Adrenal gland (tissue), 9 donors: ENCODE measurements at regions not wholly inside any gene's neighbourhood (a gene's known extent, or its start where the extent isn't known, plus 50 kb on each side); places are given as distances from the start of the nearest gene placed in this dataset.

Source experiments
- DNase-seq, 7 donors: peaks; one replicate each; pipeline ENCODE4 v3.0.0-alpha.2; 2019 to 2020
- H3K27ac ChIP-seq, 5 donors: fragments of 200-600 bp; sonication (generic) in 4 of 5; 1 replicate in 3 of 5; 2 replicates in 2 of 5; pipeline versions ENCODE4 v1.5.1 to v1.8.0; 2016 to 2020; ENCODE audit warnings: mild to moderate bottlenecking in 1 of 5
- H3K27me3 ChIP-seq: fragments of 200-600 bp; 2 replicates; pipeline ENCODE4 v1.8.0; 2021
- H3K36me3 ChIP-seq, 2 donors: fragments of 200-600 bp; replicated peaks in 1 of 2; 1 replicate in 1 of 2; 2 replicates in 1 of 2; pipeline versions ENCODE4 v1.5.1 to v1.8.0; 2018 to 2022
- H3K4me1 ChIP-seq, 2 donors: fragments of 200-600 bp; replicated peaks in 1 of 2; 1 replicate in 1 of 2; 2 replicates in 1 of 2; pipeline versions ENCODE4 v1.5.1 to v1.8.0; 2018 to 2021
- H3K4me3 ChIP-seq, 4 donors: fragments of 200-600 bp; sonication (generic) in 3 of 4; one replicate each; pipeline ENCODE4 v1.5.1; 2016 to 2018
- H3K9me3 ChIP-seq, 3 donors: fragments of 200-600 bp; sonication (generic) in 1 of 3; replicated peaks in 1 of 3; 1 replicate in 2 of 3; 2 replicates in 1 of 3; pipeline versions ENCODE4 v1.5.1 to v1.8.0; 2016 to 2021
- POLR2A ChIP-seq, 2 donors: fragments of 450-650 bp; IDR thresholded peaks; one replicate each; pipeline ENCODE4 v1.6.1; 2017; ENCODE audit warnings: antibody characterized with exemption in 2 of 2, mild to moderate bottlenecking in 2 of 2, moderate library complexity in 1 of 2
- WGBS, 4 donors: extraction: QIAGEN DNeasy Blood & Tissue Kit in 2 of 4; methylation state at CpG; one replicate each; pipeline versions ENCODE4 v1.1.5 to v1.1.7; 2013 to 2017; 5-methylcytosine and 5-hydroxymethylcytosine counted together
- intact Hi-C, 2 donors: fragments of 100-400 bp; cut with DNase I; formaldehyde crosslinking; loops; one replicate each; pipeline versions ENCODE4 v1.14.1 to v1.15.0; 2022 to 2023
- TF ChIP-seq, protein P1 (sequence below), 6 experiments: fragments of 450-650 bp in 4 of 6; fragments of 200-600 bp in 2 of 6; sonication (generic) in 1 of 6; IDR thresholded peaks; 1 replicate in 5 of 6; 2 replicates in 1 of 6; pipeline versions ENCODE4 v1.5.1 to v1.8.0; 2016 to 2021; ENCODE audit warnings: antibody characterized with exemption in 6 of 6, mild to moderate bottlenecking in 2 of 6, moderate library complexity in 1 of 6
- donor health status: healthy with polysubstance abuse.
- donor health status: Bipolar disorder and iron deficiency.
- donor health status: DM: yes; HTN: yes; CAD: no.
- donor health status: DM: no; HTN: no; CAD: no.
- donor health status: DM: no; HTN: no; CAD: no.

DNA sequence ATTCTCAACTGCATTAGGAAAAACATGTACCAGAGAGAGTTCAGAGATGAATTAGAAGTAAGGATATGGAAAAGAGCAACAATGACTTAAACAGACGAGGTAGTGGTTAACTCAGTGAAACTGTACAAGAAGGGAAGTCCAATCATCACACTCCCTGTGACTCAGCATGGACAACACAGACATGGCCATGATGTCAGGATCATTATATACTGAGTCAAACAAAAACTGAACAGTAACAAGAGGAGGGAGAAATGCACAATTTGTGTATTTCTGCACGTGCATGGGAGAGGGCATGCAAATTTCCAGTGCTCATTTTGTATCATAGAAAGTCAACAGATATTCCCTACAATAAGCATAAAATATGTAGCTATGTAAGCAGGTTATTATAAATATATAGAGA is 1037.8 kb downstream of the BCL11B start:
- WGBS, 4 donors = 54 to 68% (median 60%) methylated on average over 2 of the region's 2 CpGs
- intact Hi-C loops = no loop called here

DNA sequence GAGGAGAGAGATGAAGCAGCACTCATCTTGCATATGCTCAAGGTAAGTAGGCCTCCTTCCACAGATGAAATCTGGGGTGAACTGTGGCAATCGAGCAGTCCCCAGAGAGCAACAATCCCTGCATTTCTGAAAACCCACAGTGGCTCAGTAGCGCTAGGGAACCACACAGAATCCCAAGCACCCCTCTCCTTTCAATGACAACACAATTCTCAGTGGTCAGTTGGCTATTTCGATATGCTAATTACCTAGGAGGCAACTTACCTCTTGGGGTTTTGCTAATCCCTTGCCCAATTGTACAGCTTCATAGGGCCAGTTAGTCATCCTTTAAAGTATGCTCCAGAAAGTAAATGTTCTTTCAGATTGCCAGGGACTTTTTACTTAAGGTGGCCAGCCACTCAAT is 1035.7 kb downstream of the BCL11B start:
- no peak for DNase-seq
- no peaks in the 10 kb centered on the region for H3K36me3 ChIP-seq
- TF ChIP-seq, protein P1, sequence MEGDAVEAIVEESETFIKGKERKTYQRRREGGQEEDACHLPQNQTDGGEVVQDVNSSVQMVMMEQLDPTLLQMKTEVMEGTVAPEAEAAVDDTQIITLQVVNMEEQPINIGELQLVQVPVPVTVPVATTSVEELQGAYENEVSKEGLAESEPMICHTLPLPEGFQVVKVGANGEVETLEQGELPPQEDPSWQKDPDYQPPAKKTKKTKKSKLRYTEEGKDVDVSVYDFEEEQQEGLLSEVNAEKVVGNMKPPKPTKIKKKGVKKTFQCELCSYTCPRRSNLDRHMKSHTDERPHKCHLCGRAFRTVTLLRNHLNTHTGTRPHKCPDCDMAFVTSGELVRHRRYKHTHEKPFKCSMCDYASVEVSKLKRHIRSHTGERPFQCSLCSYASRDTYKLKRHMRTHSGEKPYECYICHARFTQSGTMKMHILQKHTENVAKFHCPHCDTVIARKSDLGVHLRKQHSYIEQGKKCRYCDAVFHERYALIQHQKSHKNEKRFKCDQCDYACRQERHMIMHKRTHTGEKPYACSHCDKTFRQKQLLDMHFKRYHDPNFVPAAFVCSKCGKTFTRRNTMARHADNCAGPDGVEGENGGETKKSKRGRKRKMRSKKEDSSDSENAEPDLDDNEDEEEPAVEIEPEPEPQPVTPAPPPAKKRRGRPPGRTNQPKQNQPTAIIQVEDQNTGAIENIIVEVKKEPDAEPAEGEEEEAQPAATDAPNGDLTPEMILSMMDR (IDR thresholded peaks at IDR 0.05) = no peak
- no peak for TF ChIP-seq POLR2A (IDR thresholded peaks at IDR 0.05)
- H3K4me3 ChIP-seq = no peak overlapping the region
- intact Hi-C loops = no loop called here
- WGBS, 4 donors = 75 to 87% (median 78%) methylated on average over 3 of the region's 3 CpGs
- no peaks in the 10 kb centered on the region for H3K27me3 ChIP-seq
- H3K27ac ChIP-seq = no peak overlapping the region
- no peaks in the 10 kb centered on the region for H3K4me1 ChIP-seq
- H3K9me3 ChIP-seq = no peaks in the 10 kb centered on the region

More for the DNA sequence above, 1037.8 kb downstream of the BCL11B start:
- no peaks in the 10 kb centered on the region for H3K27me3 ChIP-seq
- no peak for DNase-seq
- no peaks in the 10 kb centered on the region for H3K4me1 ChIP-seq
- no peaks in the 10 kb centered on the region for H3K36me3 ChIP-seq
- no peak for TF ChIP-seq POLR2A (IDR thresholded peaks at IDR 0.05)
- TF ChIP-seq, protein P1 (IDR thresholded peaks at IDR 0.05) = no peak
- H3K27ac ChIP-seq = no peak overlapping the region
- no peak overlapping the region for H3K4me3 ChIP-seq
- H3K9me3 ChIP-seq = no peaks in the 10 kb centered on the region

DNA sequence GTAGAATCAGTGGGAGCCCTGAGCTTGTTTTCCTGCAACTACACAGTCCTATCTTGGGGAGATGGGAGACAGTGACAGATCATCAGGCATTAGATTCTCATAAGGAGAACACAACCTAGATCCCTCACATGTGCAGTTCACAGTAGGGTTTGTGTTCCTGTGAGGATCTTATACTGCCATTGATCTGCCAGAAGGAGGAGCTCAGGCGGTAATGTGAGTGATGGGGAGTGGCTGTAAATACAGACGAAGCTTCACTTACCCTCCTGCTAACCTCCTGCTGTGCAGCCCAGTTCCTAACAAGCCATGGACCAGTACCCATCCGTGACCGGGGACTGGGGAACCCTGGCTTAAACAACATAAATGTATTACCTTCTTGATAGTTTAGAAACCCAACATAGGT is 1034.1 kb downstream of the BCL11B start:
- intact Hi-C loops = no loop called here
- no peak overlapping the region for H3K27ac ChIP-seq
- TF ChIP-seq, protein P1 (IDR thresholded peaks at IDR 0.05) = no peak
- TF ChIP-seq POLR2A (IDR thresholded peaks at IDR 0.05) = no peak
- H3K4me1 ChIP-seq = no peaks in the 10 kb centered on the region
- no peak overlapping the region for H3K4me3 ChIP-seq
- H3K27me3 ChIP-seq = no peaks in the 10 kb centered on the region
- no peaks in the 10 kb centered on the region for H3K9me3 ChIP-seq
- WGBS, 4 donors = 69 to 83% (median 75%) methylated on average over 4 of the region's 4 CpGs
- no peak for DNase-seq
- H3K36me3 ChIP-seq = no peaks in the 10 kb centered on the region

DNA sequence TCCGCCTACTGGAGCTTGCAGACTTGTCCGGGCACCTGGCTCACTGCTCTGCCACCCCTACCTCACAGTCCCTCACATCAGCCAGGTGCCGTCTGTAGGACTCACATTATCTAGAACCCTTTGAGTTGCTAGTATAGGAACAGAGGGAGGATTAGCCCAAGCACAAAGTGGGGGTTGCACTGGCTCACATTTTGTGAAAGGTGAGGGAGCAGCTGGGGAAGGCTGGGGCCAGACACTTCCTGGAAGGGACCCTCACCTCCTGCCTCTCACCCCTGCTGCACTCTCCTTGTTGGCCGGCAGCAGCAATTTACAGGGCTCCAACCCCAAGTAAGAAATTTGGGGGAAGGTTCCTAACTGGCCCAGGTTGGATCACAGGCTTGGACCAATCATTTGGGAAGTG is 1031.6 kb downstream of the BCL11B start:
- 77 to 91% (median 85%) methylated on average over 3 to 4 of the region's 4 CpGs for WGBS, 4 donors

More for the DNA sequence above, 1031.6 kb downstream of the BCL11B start:
- no peaks in the 10 kb centered on the region for H3K9me3 ChIP-seq
- intact Hi-C loops = no loop called here
- TF ChIP-seq, protein P1 (IDR thresholded peaks at IDR 0.05) = no peak
- TF ChIP-seq POLR2A (IDR thresholded peaks at IDR 0.05) = no peak
- H3K36me3 ChIP-seq = no peaks in the 10 kb centered on the region
- H3K27ac ChIP-seq = no peak overlapping the region
- DNase-seq = no peak
- no peaks in the 10 kb centered on the region for H3K4me1 ChIP-seq
- H3K27me3 ChIP-seq = no peaks in the 10 kb centered on the region
- no peak overlapping the region for H3K4me3 ChIP-seq
